ENCODE measurements at regions not wholly inside any gene's neighbourhood (a gene's known extent, or its start where the extent isn't known, plus 50 kb on each side); places are given as distances from the start of the nearest gene placed in this dataset.
"Not testable (repeated sequence)": the region's sequence is repeated elsewhere in the genome, so short reads cannot be mapped to it uniquely, and the experiment has no call there.

GRCh38 chr7:150000780-150001599 lies 127.2 kb downstream of the ATP6V0E2 start:
- intact Hi-C loops (cut with micrococcal nuclease; ENCODE audit: unreplicated experiment); H3K36me3 ChIP-seq (ENCODE audit: control insufficient read depth in 2 of 2, insufficient read depth in 2 of 2, low read length in 1 of 2); H3K4me2 ChIP-seq (ENCODE audit: control insufficient read depth, insufficient read depth); BruUV-seq (replicated peaks); H3K9ac ChIP-seq (ENCODE audit: control insufficient read depth, insufficient read depth, low read length); H3K4me1 ChIP-seq (ENCODE audit: control insufficient read depth, insufficient read depth, low read length); H3K4me3 ChIP-seq; H4K20me1 ChIP-seq (ENCODE audit: control insufficient read depth, insufficient read depth); H3K9me3 ChIP-seq (replicated peaks; ENCODE audit: control insufficient read depth, insufficient read depth, low read length); H2AFZ ChIP-seq (ENCODE audit: control insufficient read depth, low read depth, low read length); SMC1A ChIA-PET (ENCODE audit: uncharacterized antibody, unreplicated experiment); POLR2A ChIA-PET; H3K79me2 ChIP-seq (ENCODE audit: control insufficient read depth, insufficient read depth, low read length); in situ Hi-C loops (cut with MboI); H3K27ac ChIP-seq (ENCODE audit: control insufficient read depth, insufficient read depth); DNase-seq (ENCODE audit: low read depth, low spot score); FAIRE-seq; RAD21 ChIA-PET (ENCODE audit: unreplicated experiment); CTCF ChIA-PET; H3K27me3 ChIP-seq (replicated peaks in 1 of 2; ENCODE audit: control insufficient read depth in 2 of 2, insufficient read depth in 2 of 2, low read length in 1 of 2): not testable (repeated sequence)
- peak; percentile 56; the same call in 1 of the 3 replicates for ATAC-seq
- WGBS (ENCODE audit: insufficient coverage, insufficient replicate concordance, low lambda C conversion rate, missing lambda C conversion rate) = 22% methylated on average over 14 of the region's 22 CpGs

- H4K20me1 ChIP-seq (ENCODE audit: control insufficient read depth, insufficient read depth) = no peaks in the 10 kb centered on the region
- in situ Hi-C loops (cut with MboI) = no loop called here
- CTCF ChIA-PET = no interaction called here
- no peaks in the 10 kb centered on the region for H3K4me1 ChIP-seq (ENCODE audit: control insufficient read depth, insufficient read depth, low read length)
- H3K79me2 ChIP-seq (ENCODE audit: control insufficient read depth, insufficient read depth, low read length) = no peaks in the 10 kb centered on the region
- POLR2A ChIA-PET = no interaction called here
- FAIRE-seq (peak; percentile 64), DNase-seq (ENCODE audit: low read depth, low spot score) (no peak), ATAC-seq (no peak)
- WGBS (ENCODE audit: insufficient coverage, insufficient replicate concordance, low lambda C conversion rate, missing lambda C conversion rate) = 34% methylated on average over 4 of the region's 4 CpGs
- SMC1A ChIA-PET (ENCODE audit: uncharacterized antibody, unreplicated experiment) = no interaction called here
- no TSS peak for BruUV-seq (replicated peaks)
- H3K4me2 ChIP-seq (ENCODE audit: control insufficient read depth, insufficient read depth) = no peak overlapping the region
- no peak overlapping the region for H3K9ac ChIP-seq (ENCODE audit: control insufficient read depth, insufficient read depth, low read length)
- no peak overlapping the region for H3K4me3 ChIP-seq
- no peaks in the 10 kb centered on the region for H3K9me3 ChIP-seq (replicated peaks; ENCODE audit: control insufficient read depth, insufficient read depth, low read length)
- H2AFZ ChIP-seq (ENCODE audit: control insufficient read depth, low read depth, low read length) = no peak overlapping the region
- no peaks in the 10 kb centered on the region for H3K36me3 ChIP-seq (ENCODE audit: control insufficient read depth in 2 of 2, insufficient read depth in 2 of 2, low read length in 1 of 2)
- intact Hi-C loops (cut with micrococcal nuclease; ENCODE audit: unreplicated experiment) = no loop called here
- H3K27ac ChIP-seq (ENCODE audit: control insufficient read depth, insufficient read depth) = no peak overlapping the region
- RAD21 ChIA-PET (ENCODE audit: unreplicated experiment) = no interaction called here
- no peaks in the 10 kb centered on the region for H3K27me3 ChIP-seq (replicated peaks in 1 of 2; ENCODE audit: control insufficient read depth in 2 of 2, insufficient read depth in 2 of 2, low read length in 1 of 2)
- TF ChIP-seq CBX5 (IDR thresholded peaks at IDR 0.05; ENCODE audit: low read depth) (no peak), USF1 (IDR thresholded peaks at IDR 0.05; ENCODE audit: borderline replicate concordance, extremely low read length, insufficient read depth, low read depth, low read length) (no peak), PKNOX1 (IDR thresholded peaks at IDR 0.05) (no peak), BRCA1 (IDR thresholded peaks at IDR 0.05; ENCODE audit: low read depth, low read length) (no peak), BACH1 (IDR thresholded peaks at IDR 0.05; ENCODE audit: borderline replicate concordance) (no peak), NFXL1 (IDR thresholded peaks at IDR 0.05; ENCODE audit: borderline replicate concordance) (no peak), E4F1 (IDR thresholded peaks at IDR 0.05; ENCODE audit: borderline replicate concordance, partially characterized antibody) (peak; percentile 16), EP300 (IDR thresholded peaks at IDR 0.05; ENCODE audit: borderline replicate concordance in 1 of 2, control insufficient read depth in 1 of 2, low read depth in 2 of 2, low read length in 2 of 2) (no peak), ATF3 (IDR thresholded peaks at IDR 0.05; ENCODE audit: borderline replicate concordance, extremely low read depth, low read depth, low read length) (no peak), WRNIP1 (IDR thresholded peaks at IDR 0.05; ENCODE audit: borderline replicate concordance, low read depth, low read length) (no peak), TBL1XR1 (IDR thresholded peaks at IDR 0.05; ENCODE audit: low read depth, low read length) (no peak)
These were observed 129.6 kb downstream of the ATP6V0E2 start for GRCh38 chr7:150003304-150003810.
